ENCODE measurements at regions not wholly inside any gene's neighbourhood (a gene's known extent, or its start where the extent isn't known, plus 50 kb on each side); places are given as distances from the start of the nearest gene placed in this dataset.
A peak's percentile ranks its signal among the peaks of the same experiment; 100 is the strongest.

- Histone ChIP-seq H3K4me3 (ENCODE audit: low read depth in 1 of 3, low read length in 3 of 3) (no peak overlapping the region), H3K27ac (ENCODE audit: low read depth in 1 of 2, low read length in 2 of 2) (no peak overlapping the region), H3K36me3 (ENCODE audit: control insufficient read depth in 4 of 4, insufficient read depth in 3 of 4, low read depth in 1 of 4, low read length in 3 of 4) (no peaks in the 10 kb centered on the region), H3K27me3 (ENCODE audit: control insufficient read depth in 4 of 4, insufficient read depth in 4 of 4, low read length in 3 of 4) (no peaks in the 10 kb centered on the region), H3K4me1 (ENCODE audit: control insufficient read depth in 4 of 4, insufficient read depth in 4 of 4, low read length in 3 of 4) (no peaks in the 10 kb centered on the region), H3K9me3 (ENCODE audit: control insufficient read depth in 4 of 4, low read length in 3 of 4) (no peaks in the 10 kb centered on the region), H3K9ac (ENCODE audit: low read depth in 1 of 2, low read length in 2 of 2) (no peak overlapping the region)
- TF ChIP-seq YY1 (IDR thresholded peaks at IDR 0.05) (no peak), RAD21 (IDR thresholded peaks at IDR 0.05) (peak; percentile 20 to 29)
- DNase-seq (ENCODE audit: low spot score) = no peak
- 72% methylated on average over 1 of the region's 1 CpG for WGBS
Observed at GRCh38 chr4:97153042-97153441, 990.2 kb downstream of the STPG2 start.

DNA sequence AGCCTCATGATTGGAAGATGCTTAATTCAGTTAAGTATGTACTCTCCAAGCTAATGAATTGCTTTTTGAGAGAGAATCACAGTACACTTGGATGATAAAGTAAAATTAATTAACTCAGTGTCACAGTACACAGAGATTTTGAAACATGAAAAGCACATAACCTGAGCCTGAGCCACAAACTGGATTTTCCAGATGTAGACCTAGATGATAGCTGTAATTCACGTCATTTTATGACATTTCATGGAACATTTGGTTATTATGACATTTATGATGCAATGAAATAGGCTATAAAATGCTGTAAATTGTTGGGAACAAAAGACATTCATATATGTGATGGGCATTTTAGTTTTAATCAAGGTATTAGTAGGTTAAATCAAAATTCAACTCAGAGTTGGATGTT is 983.7 kb downstream of the STPG2 start:
- Histone ChIP-seq H3K27ac (ENCODE audit: low read depth in 1 of 2, low read length in 2 of 2) (no peak overlapping the region), H3K9me3 (ENCODE audit: control insufficient read depth in 4 of 4, low read length in 3 of 4) (no peaks in the 10 kb centered on the region), H3K36me3 (ENCODE audit: control insufficient read depth in 4 of 4, insufficient read depth in 3 of 4, low read depth in 1 of 4, low read length in 3 of 4) (no peaks in the 10 kb centered on the region), H3K4me3 (ENCODE audit: low read depth in 1 of 3, low read length in 3 of 3) (no peak overlapping the region), H3K9ac (ENCODE audit: low read depth in 1 of 2, low read length in 2 of 2) (no peak overlapping the region), H3K27me3 (ENCODE audit: control insufficient read depth in 4 of 4, insufficient read depth in 4 of 4, low read length in 3 of 4) (peaks cover 0 to 1% (median 0%) of the 10 kb centered on the region in 4 donors), H3K4me1 (ENCODE audit: control insufficient read depth in 4 of 4, insufficient read depth in 4 of 4, low read length in 3 of 4) (no peaks in the 10 kb centered on the region)
- 59% methylated on average over 1 of the region's 1 CpG for WGBS
- no peak for DNase-seq (ENCODE audit: low spot score)
- no peak for TF ChIP-seq YY1 (IDR thresholded peaks at IDR 0.05)

- TF ChIP-seq TAF1 (conservative IDR thresholded peaks at IDR 0.05) (no peak), CTCF (IDR thresholded peaks at IDR 0.05; ENCODE audit: low read depth, low read length, missing input control) (no peak), GABPA (IDR thresholded peaks at IDR 0.05 in 1 of 2, conservative IDR thresholded peaks at IDR 0.05 in 1 of 2) (no peak), HNF4G (IDR thresholded peaks at IDR 0.05) (no peak), ATF3 (IDR thresholded peaks at IDR 0.05) (no peak), FOXA2 (IDR thresholded peaks at IDR 0.05) (no peak), NR2F2 (IDR thresholded peaks at IDR 0.05) (no peak), HNF4A (conservative IDR thresholded peaks at IDR 0.05) (no peak), RAD21 (IDR thresholded peaks at IDR 0.05) (no peak), ZBTB33 (IDR thresholded peaks at IDR 0.05) (no peak)
- Histone ChIP-seq H3K9me3 (ENCODE audit: control insufficient read depth in 4 of 4, low read length in 3 of 4) (no peaks in the 10 kb centered on the region), H3K4me1 (ENCODE audit: control insufficient read depth in 4 of 4, insufficient read depth in 4 of 4, low read length in 3 of 4) (no peaks in the 10 kb centered on the region), H3K4me3 (ENCODE audit: low read depth in 1 of 3, low read length in 3 of 3) (no peak overlapping the region), H3K27ac (ENCODE audit: low read depth in 1 of 2, low read length in 2 of 2) (no peak overlapping the region), H3K27me3 (ENCODE audit: control insufficient read depth in 4 of 4, insufficient read depth in 4 of 4, low read length in 3 of 4) (no peaks in the 10 kb centered on the region), H3K36me3 (ENCODE audit: control insufficient read depth in 4 of 4, insufficient read depth in 3 of 4, low read depth in 1 of 4, low read length in 3 of 4) (no peaks in the 10 kb centered on the region), H3K9ac (ENCODE audit: low read depth in 1 of 2, low read length in 2 of 2) (no peak overlapping the region)
- DNase-seq (ENCODE audit: low spot score) = no peak
Observed at GRCh38 chr4:97185233-97185632, 958.0 kb downstream of the STPG2 start.

Data from liver (tissue), 8 donors.